Kidney epithelial cell (primary cell): ENCODE measurements at regions not wholly inside any gene's neighbourhood (a gene's known extent, or its start where the extent isn't known, plus 50 kb on each side); places are given as distances from the start of the nearest gene placed in this dataset.
"Not testable (repeated sequence)": the region's sequence is repeated elsewhere in the genome, so short reads cannot be mapped to it uniquely, and the experiment has no call there.

Experiments
- DNase-seq: peaks from one replicate; pipeline ENCODE4 v3.0.0-alpha.2; 2010; ENCODE audit warnings: low read depth
- H3K27me3 ChIP-seq: 2 replicates; pipeline ENCODE4 v1.6.0; 2011; ENCODE audit warnings: low read length; ENCODE audit not compliant: control insufficient read depth, insufficient read depth
- H3K36me3 ChIP-seq: 2 replicates; pipeline ENCODE4 v1.5.1; 2011; ENCODE audit warnings: low read length; ENCODE audit not compliant: control insufficient read depth, insufficient read depth
- H3K4me3 ChIP-seq: 2 replicates; pipeline ENCODE4 v1.5.1; 2011; ENCODE audit warnings: low read depth, mild to moderate bottlenecking, control low read depth, low read length
- TF ChIP-seq, protein P1 (sequence below): IDR thresholded peaks from 2 replicates; pipeline ENCODE4 v1.5.1; 2011; ENCODE audit warnings: mild to moderate bottlenecking, moderate library complexity, low read length, control low read depth, inconsistent platforms; ENCODE audit not compliant: insufficient read depth, poor library complexity, severe bottlenecking

DNA sequence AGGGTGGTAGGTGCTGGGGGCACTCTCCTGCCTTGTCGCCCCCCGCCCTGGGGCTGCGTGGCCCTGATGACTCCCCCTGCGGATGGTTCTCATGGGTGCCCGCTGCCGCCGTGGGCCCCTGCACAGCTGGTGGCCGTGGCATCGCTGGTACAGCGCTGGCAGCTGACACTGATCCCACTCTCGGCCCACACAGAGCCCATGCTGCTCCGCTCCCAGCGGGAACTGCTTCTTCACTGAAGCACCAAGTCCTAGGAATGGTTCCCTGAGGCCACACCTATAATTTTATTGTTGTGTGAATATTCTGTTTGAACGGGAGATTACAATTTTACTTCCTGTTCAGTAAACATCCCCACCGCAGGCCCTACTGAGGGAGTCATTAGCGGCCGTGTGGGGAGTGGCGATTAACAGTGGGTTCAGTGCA lies 138.6 kb upstream of the NKX1-1 start:
- H3K27me3 ChIP-seq, result peaks cover 42% of the 10 kb centered on the region
- no peaks in the 10 kb centered on the region for H3K36me3 ChIP-seq
- DNase-seq, result no peak
- H3K4me3 ChIP-seq, result no peak overlapping the region
- TF ChIP-seq, protein P1, sequence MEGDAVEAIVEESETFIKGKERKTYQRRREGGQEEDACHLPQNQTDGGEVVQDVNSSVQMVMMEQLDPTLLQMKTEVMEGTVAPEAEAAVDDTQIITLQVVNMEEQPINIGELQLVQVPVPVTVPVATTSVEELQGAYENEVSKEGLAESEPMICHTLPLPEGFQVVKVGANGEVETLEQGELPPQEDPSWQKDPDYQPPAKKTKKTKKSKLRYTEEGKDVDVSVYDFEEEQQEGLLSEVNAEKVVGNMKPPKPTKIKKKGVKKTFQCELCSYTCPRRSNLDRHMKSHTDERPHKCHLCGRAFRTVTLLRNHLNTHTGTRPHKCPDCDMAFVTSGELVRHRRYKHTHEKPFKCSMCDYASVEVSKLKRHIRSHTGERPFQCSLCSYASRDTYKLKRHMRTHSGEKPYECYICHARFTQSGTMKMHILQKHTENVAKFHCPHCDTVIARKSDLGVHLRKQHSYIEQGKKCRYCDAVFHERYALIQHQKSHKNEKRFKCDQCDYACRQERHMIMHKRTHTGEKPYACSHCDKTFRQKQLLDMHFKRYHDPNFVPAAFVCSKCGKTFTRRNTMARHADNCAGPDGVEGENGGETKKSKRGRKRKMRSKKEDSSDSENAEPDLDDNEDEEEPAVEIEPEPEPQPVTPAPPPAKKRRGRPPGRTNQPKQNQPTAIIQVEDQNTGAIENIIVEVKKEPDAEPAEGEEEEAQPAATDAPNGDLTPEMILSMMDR, result no peak

- not testable (repeated sequence) for H3K36me3 ChIP-seq, H3K4me3 ChIP-seq
- peaks cover 37% of the 10 kb centered on the region for H3K27me3 ChIP-seq
Measured at GRCh38 chr4:1544435-1544834, 138.2 kb upstream of the NKX1-1 start.

GRCh38 chr4:1543976-1544375 lies 137.7 kb upstream of the NKX1-1 start:
- TF ChIP-seq, protein P1, result no peak
- H3K4me3 ChIP-seq, result no peak overlapping the region
- H3K36me3 ChIP-seq, result no peaks in the 10 kb centered on the region
- DNase-seq, result no peak
- peaks cover 36% of the 10 kb centered on the region for H3K27me3 ChIP-seq

More at GRCh38 chr4:1544435-1544834, 138.2 kb upstream of the NKX1-1 start:
- not testable (repeated sequence) for DNase-seq

- Histone ChIP-seq H3K36me3 (no peaks in the 10 kb centered on the region), H3K27me3 (peaks cover 35% of the 10 kb centered on the region), H3K4me3 (no peak overlapping the region)
- DNase-seq, result no peak
- TF ChIP-seq, protein P1, result no peak
Measured at GRCh38 chr4:1543561-1543960, 137.3 kb upstream of the NKX1-1 start.

- TF ChIP-seq, protein P1, result no peak
- Histone ChIP-seq H3K36me3 (no peaks in the 10 kb centered on the region), H3K27me3 (peaks cover 30% of the 10 kb centered on the region), H3K4me3 (no peak overlapping the region)
- no peak for DNase-seq
Measured at GRCh38 chr4:1542516-1543320, 136.5 kb upstream of the NKX1-1 start.

DNA sequence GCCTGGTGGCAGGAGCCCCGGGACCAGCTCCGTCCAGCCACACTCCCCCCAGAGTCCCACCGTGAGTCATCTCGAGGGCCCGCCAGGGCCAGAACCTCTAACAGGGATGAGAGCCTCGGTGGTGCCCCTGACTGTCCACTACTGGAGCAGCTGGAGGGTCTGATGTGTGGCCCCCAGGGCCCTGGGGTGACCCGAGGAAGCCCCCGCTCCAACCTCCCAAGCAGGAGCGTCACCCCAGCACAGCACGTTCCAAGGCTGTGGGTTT lies 135.9 kb upstream of the NKX1-1 start:
- DNase-seq, result no peak
- peaks cover 25% of the 10 kb centered on the region for H3K27me3 ChIP-seq
- TF ChIP-seq, protein P1, result no peak
- H3K4me3 ChIP-seq, result no peak overlapping the region
- H3K36me3 ChIP-seq, result no peaks in the 10 kb centered on the region
